HFFc6 (cell line): ENCODE measurements at regions not wholly inside any gene's neighbourhood (a gene's known extent, or its start where the extent isn't known, plus 50 kb on each side); places are given as distances from the start of the nearest gene placed in this dataset.

Source experiments
- DNase-seq: peaks from one replicate; pipeline ENCODE4 v3.0.0-alpha.2; 2018
- H3K27ac Mint-ChIP-seq: 2 replicates; pipeline ENCODE4 v1.8.0; 2020; ENCODE audit warnings: mild to moderate bottlenecking, mixed read lengths
- H3K27me3 Mint-ChIP-seq: 2 replicates; pipeline ENCODE4 v1.8.0; 2021; ENCODE audit warnings: mild to moderate bottlenecking, moderate library complexity, mixed read lengths; ENCODE audit not compliant: insufficient read depth
- H3K36me3 Mint-ChIP-seq: 2 replicates; pipeline ENCODE4 v1.8.0; 2021; ENCODE audit warnings: low read depth, mixed read lengths
- H3K4me1 Mint-ChIP-seq: 2 replicates; pipeline ENCODE4 v1.8.0; 2020; ENCODE audit warnings: low read depth, mixed read lengths
- H3K4me3 Mint-ChIP-seq: 2 replicates; pipeline ENCODE4 v1.8.0; 2020; ENCODE audit warnings: mild to moderate bottlenecking, moderate library complexity, mixed read lengths
- H3K9me3 Mint-ChIP-seq: 2 replicates; pipeline ENCODE4 v1.8.0; 2020; ENCODE audit warnings: mild to moderate bottlenecking, mixed read lengths
- CTCF ChIP-seq: fragments of 200-600 bp; sonication (generic); IDR thresholded peaks from 2 replicates; pipeline ENCODE4 v1.5.0; 2021; ENCODE audit warnings: antibody characterized with exemption, mild to moderate bottlenecking

DNA sequence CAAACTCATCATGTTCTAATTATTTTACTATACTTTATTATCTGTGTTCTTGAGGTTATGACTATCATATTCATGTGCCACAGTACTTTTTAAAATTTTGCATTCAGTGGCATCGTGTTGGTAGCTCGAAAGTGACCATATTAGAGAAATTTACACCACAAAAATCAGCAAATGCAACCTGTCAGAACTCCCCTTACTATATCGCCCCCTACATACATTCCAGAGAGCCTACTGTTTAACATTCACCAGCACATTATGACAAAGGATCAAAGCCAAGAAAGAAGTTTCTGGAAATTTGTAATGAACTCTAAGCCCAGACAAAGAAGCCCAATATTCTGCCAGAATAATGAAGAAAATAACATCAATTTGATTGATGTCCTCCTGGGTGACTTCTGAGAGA, 909.3 kb downstream of the LTN1 start:
- no peak overlapping the region for H3K27ac Mint-ChIP-seq
- H3K36me3 Mint-ChIP-seq = no peaks in the 10 kb centered on the region
- no peak for DNase-seq
- no peaks in the 10 kb centered on the region for H3K27me3 Mint-ChIP-seq
- no peak overlapping the region for H3K4me3 Mint-ChIP-seq
- H3K4me1 Mint-ChIP-seq = no peaks in the 10 kb centered on the region
- no peaks in the 10 kb centered on the region for H3K9me3 Mint-ChIP-seq
- TF ChIP-seq CTCF = no peak; the same call in 1 of the 2 replicates

DNA sequence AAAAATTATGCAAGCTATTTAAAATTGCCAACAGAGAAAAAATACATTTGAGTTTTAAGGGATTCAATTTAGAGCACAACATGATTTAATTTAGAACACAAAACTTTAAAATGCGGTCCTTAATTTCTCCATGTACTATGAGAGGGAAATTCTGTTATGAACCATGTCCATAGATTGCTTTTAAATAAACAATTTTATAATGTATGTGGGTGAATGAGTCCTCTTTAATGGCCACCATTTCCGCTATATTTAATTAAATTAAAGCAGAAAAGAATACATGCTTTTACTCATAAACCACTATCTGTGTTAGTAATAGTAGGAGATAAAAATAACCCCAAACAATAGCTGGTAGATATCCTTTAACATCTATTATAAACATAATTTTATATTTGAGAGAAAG, 914.6 kb downstream of the LTN1 start:
- Mint-ChIP-seq H3K36me3 (peaks cover under 1% of the 10 kb centered on the region; the same call in 1 of the 2 replicates), H3K4me1 (no peaks in the 10 kb centered on the region), H3K27me3 (no peaks in the 10 kb centered on the region), H3K27ac (no peak overlapping the region), H3K4me3 (no peak overlapping the region), H3K9me3 (peaks cover 2% of the 10 kb centered on the region)
- DNase-seq = no peak
- no peak for TF ChIP-seq CTCF

DNA sequence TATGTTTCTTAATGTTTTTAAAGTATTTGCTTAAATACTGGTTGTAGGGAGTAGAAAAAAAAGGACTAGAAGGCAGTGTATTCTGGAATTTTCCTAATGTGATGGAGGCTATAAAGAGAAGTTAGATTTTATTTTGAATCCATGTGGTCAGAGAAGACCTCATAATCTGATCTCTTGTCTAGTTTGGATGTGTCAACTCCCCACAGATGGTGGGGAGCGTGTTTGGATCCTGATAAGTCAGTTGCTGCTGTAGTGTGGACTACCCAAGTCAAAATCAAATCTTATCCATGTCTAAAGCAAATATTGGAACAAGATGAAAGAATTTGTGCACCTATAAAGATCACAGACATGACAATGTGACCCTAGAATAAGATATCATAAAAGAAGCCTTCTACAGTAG, 918.0 kb downstream of the LTN1 start:
- H3K27ac Mint-ChIP-seq = no peak overlapping the region
- H3K27me3 Mint-ChIP-seq = no peaks in the 10 kb centered on the region
- H3K4me3 Mint-ChIP-seq = no peak overlapping the region
- no peak for DNase-seq
- H3K9me3 Mint-ChIP-seq = peaks cover 8% of the 10 kb centered on the region
- peaks cover 2% of the 10 kb centered on the region for H3K4me1 Mint-ChIP-seq
- peaks cover 12% of the 10 kb centered on the region for H3K36me3 Mint-ChIP-seq
- no peak for TF ChIP-seq CTCF

GRCh38 chr21:28072601-28073000, 920.1 kb downstream of the LTN1 start:
- H3K36me3 Mint-ChIP-seq = peaks cover 12% of the 10 kb centered on the region
- TF ChIP-seq CTCF = no peak
- peaks cover 11% of the 10 kb centered on the region for H3K4me1 Mint-ChIP-seq
- no peaks in the 10 kb centered on the region for H3K27me3 Mint-ChIP-seq
- no peak overlapping the region for H3K4me3 Mint-ChIP-seq
- DNase-seq = no peak
- H3K9me3 Mint-ChIP-seq = peaks cover 8% of the 10 kb centered on the region
- no peak overlapping the region for H3K27ac Mint-ChIP-seq

- Mint-ChIP-seq H3K9me3 (peaks cover 8% of the 10 kb centered on the region), H3K27me3 (no peaks in the 10 kb centered on the region), H3K4me3 (peak overlapping the region; percentile 3), H3K4me1 (peaks cover 25% of the 10 kb centered on the region), H3K36me3 (peaks cover 12% of the 10 kb centered on the region), H3K27ac (no peak overlapping the region)
- no peak for TF ChIP-seq CTCF
- no peak for DNase-seq
Measured at GRCh38 chr21:28069450-28069923, 923.2 kb downstream of the LTN1 start.
